Activated CD4-positive, alpha-beta T cell treated with anti-CD3 and anti-CD28 coated beads, Interleukin-2, Interleukin-6, amounts not matched to agents 100 ng/mL and 50 ng/mL, durations not matched to agents 16 hours and 8 hours (primary cell): ENCODE measurements at regions not wholly inside any gene's neighbourhood (a gene's known extent, or its start where the extent isn't known, plus 50 kb on each side); places are given as distances from the start of the nearest gene placed in this dataset.
"Not testable (repeated sequence)": the region's sequence is repeated elsewhere in the genome, so short reads cannot be mapped to it uniquely, and the experiment has no call there.

Experiments
- DNase-seq: peaks from one replicate; pipeline ENCODE4 v3.0.0-alpha.2; 2020

GRCh38 chr5:87784311-87784710 lies 371.6 kb upstream of the CCNH start:
- no peak for DNase-seq

- DNase-seq = no peak
Observed at GRCh38 chr5:87782916-87783315, 370.2 kb upstream of the CCNH start.

GRCh38 chr5:87781976-87782375 lies 369.2 kb upstream of the CCNH start:
- no peak for DNase-seq

- peak; percentile 86 for DNase-seq
Observed at GRCh38 chr5:87780831-87781760, 368.4 kb upstream of the CCNH start.

GRCh38 chr5:87778876-87779275 lies 366.1 kb upstream of the CCNH start:
- DNase-seq = no peak

- no peak for DNase-seq
Observed at GRCh38 chr5:87777877-87778276, 365.1 kb upstream of the CCNH start.

- DNase-seq = no peak
Observed at GRCh38 chr5:87776785-87777184, 364.1 kb upstream of the CCNH start.

- not testable (repeated sequence) for DNase-seq
Observed at GRCh38 chr5:87776302-87776701, 363.6 kb upstream of the CCNH start.

- no peak for DNase-seq
Observed at GRCh38 chr5:87775228-87775627, 362.5 kb upstream of the CCNH start.

- no peak for DNase-seq
Observed at GRCh38 chr5:87774804-87775203, 362.1 kb upstream of the CCNH start.

GRCh38 chr5:87770601-87771121 lies 357.9 kb upstream of the CCNH start:
- DNase-seq = no peak

GRCh38 chr5:87770016-87770570 lies 357.4 kb upstream of the CCNH start:
- DNase-seq = no peak

GRCh38 chr5:87769157-87769556 lies 356.4 kb upstream of the CCNH start:
- no peak for DNase-seq

- DNase-seq = no peak
Observed at GRCh38 chr5:87768190-87768589, 355.5 kb upstream of the CCNH start.

- DNase-seq = no peak
Observed at GRCh38 chr5:87765009-87765408, 352.3 kb upstream of the CCNH start.

- DNase-seq = no peak
Observed at GRCh38 chr5:87762631-87763030, 349.9 kb upstream of the CCNH start.

GRCh38 chr5:87756951-87757350 lies 344.2 kb upstream of the CCNH start:
- DNase-seq = no peak

- DNase-seq = no peak
Observed at GRCh38 chr5:87755360-87755759, 342.6 kb upstream of the CCNH start.

GRCh38 chr5:87754009-87754757 lies 341.5 kb upstream of the CCNH start:
- no peak for DNase-seq

GRCh38 chr5:87752362-87752761 lies 339.6 kb upstream of the CCNH start:
- no peak for DNase-seq

- no peak for DNase-seq
Observed at GRCh38 chr5:87751824-87752223, 339.1 kb upstream of the CCNH start.

- no peak for DNase-seq
Observed at GRCh38 chr5:87746891-87747377, 334.2 kb upstream of the CCNH start.

GRCh38 chr5:87746341-87746740 lies 333.6 kb upstream of the CCNH start:
- DNase-seq = no peak
